Neural cell (in vitro differentiated cells): ENCODE measurements at regions not wholly inside any gene's neighbourhood (a gene's known extent, or its start where the extent isn't known, plus 50 kb on each side); places are given as distances from the start of the nearest gene placed in this dataset.

Source experiments
- H2AFZ ChIP-seq: fragments of 200-600, 300-800 bp; sonication (generic), shearing (Covaris generic); 2 replicates; pipeline ENCODE4 v1.6.0; 2014; ENCODE audit warnings: low read depth, mild to moderate bottlenecking, antibody characterized with exemption, low read length, moderate library complexity
- H3F3A ChIP-seq: fragments of 200-600 bp; shearing (Covaris generic); 2 replicates; pipeline ENCODE4 v1.6.1; 2016; ENCODE audit warnings: mild to moderate bottlenecking, moderate library complexity, mixed read lengths, antibody characterized with exemption, low read length; ENCODE audit not compliant: insufficient read depth, poor library complexity, severe bottlenecking
- H3K27ac ChIP-seq: fragments of 200-600, 300-800 bp; sonication (generic), shearing (Covaris generic); 2 replicates; pipeline ENCODE4 v1.5.1; 2014; ENCODE audit warnings: mild to moderate bottlenecking, low read length, moderate library complexity
- H3K27me3 ChIP-seq: fragments of 300-800, 200-600 bp; sonication (generic), shearing (Covaris generic); 2 replicates; pipeline ENCODE4 v1.6.0; 2014; ENCODE audit warnings: mild to moderate bottlenecking, low read depth, low read length, moderate library complexity; ENCODE audit not compliant: insufficient read depth
- H3K36me3 ChIP-seq: fragments of 300-800, 200-600 bp; sonication (generic), shearing (Covaris generic); 2 replicates; pipeline ENCODE4 v1.5.1; 2014; ENCODE audit warnings: mild to moderate bottlenecking, antibody characterized with exemption, low read length, moderate library complexity; ENCODE audit not compliant: insufficient read depth
- H3K4me2 ChIP-seq: fragments of 300-800, 200-600 bp; sonication (generic), shearing (Covaris generic); 2 replicates; pipeline ENCODE4 v1.6.0; 2014; ENCODE audit warnings: mild to moderate bottlenecking, low read length
- H3K4me3 ChIP-seq: fragments of 300-800, 200-600 bp; sonication (generic), shearing (Covaris generic); 2 replicates; pipeline ENCODE4 v1.5.1; 2014; ENCODE audit warnings: mild to moderate bottlenecking, low read length, moderate library complexity
- H3K79me2 ChIP-seq: fragments of 200-600 bp; shearing (Covaris generic); replicated peaks from 2 replicates; pipeline ENCODE4 v1.6.0; 2014; ENCODE audit warnings: mild to moderate bottlenecking, low read length, moderate library complexity; ENCODE audit not compliant: insufficient read depth
- H3K9ac ChIP-seq: fragments of 300-800, 200-600 bp; sonication (generic), shearing (Covaris generic); 2 replicates; pipeline ENCODE4 v1.6.1; 2016; ENCODE audit warnings: mild to moderate bottlenecking, low read length, mixed read lengths
- H3K9me2 ChIP-seq: fragments of 200-600 bp; shearing (Covaris generic); 2 replicates; pipeline ENCODE4 v1.6.1; 2016; ENCODE audit warnings: mild to moderate bottlenecking, low read length, mixed read lengths; ENCODE audit not compliant: insufficient read depth
- H3K9me3 ChIP-seq: fragments of 200-600, 300-800 bp; sonication (generic), shearing (Covaris generic); 2 replicates; pipeline ENCODE4 v1.6.1; 2016; ENCODE audit warnings: mild to moderate bottlenecking, mixed run types, low read length, moderate library complexity, mixed read lengths
- H4K20me1 ChIP-seq: fragments of 200-600 bp; shearing (Covaris generic); 2 replicates; pipeline ENCODE4 v1.6.1; 2016; ENCODE audit warnings: mild to moderate bottlenecking, mixed run types; ENCODE audit not compliant: insufficient read depth
- EP300 ChIP-seq: fragments of 450-650 bp; conservative IDR thresholded peaks from 2 replicates; pipeline ENCODE4 v1.6.1; 2014; ENCODE audit warnings: antibody characterized with exemption, mild to moderate bottlenecking, moderate library complexity; ENCODE audit not compliant: poor library complexity, severe bottlenecking
- EZH2 ChIP-seq: fragments of 200-600, 300-800 bp; shearing (Covaris generic), sonication (generic); IDR thresholded peaks from 2 replicates; pipeline ENCODE4 v1.6.1; 2014; ENCODE audit warnings: antibody characterized with exemption, low read length, borderline replicate concordance, mild to moderate bottlenecking; ENCODE audit not compliant: insufficient read depth, poor library complexity, severe bottlenecking
- MXI1 ChIP-seq: fragments of 450-650 bp; conservative IDR thresholded peaks from 2 replicates; pipeline ENCODE4 v1.6.1; 2014; ENCODE audit warnings: antibody characterized with exemption, mild to moderate bottlenecking; ENCODE audit not compliant: poor library complexity, severe bottlenecking
- POLR2AphosphoS5 ChIP-seq: IDR thresholded peaks from 2 replicates; pipeline ENCODE4 v1.6.1; 2012
- RAD21 ChIP-seq: fragments of 450-650 bp; conservative IDR thresholded peaks from 2 replicates; pipeline ENCODE4 v1.6.1; 2014; ENCODE audit warnings: antibody characterized with exemption, mild to moderate bottlenecking, moderate library complexity
- SMC3 ChIP-seq: fragments of 450-650 bp; conservative IDR thresholded peaks from 2 replicates; pipeline ENCODE4 v1.6.1; 2014; ENCODE audit warnings: antibody characterized with exemption, mild to moderate bottlenecking, moderate library complexity; ENCODE audit not compliant: poor library complexity
- TAF1 ChIP-seq: IDR thresholded peaks from 2 replicates; pipeline ENCODE4 v1.6.1; 2012; ENCODE audit warnings: low read depth
- TF ChIP-seq, protein P1 (sequence below): fragments of 450-650 bp; IDR thresholded peaks from 2 replicates; pipeline ENCODE4 v1.5.1; 2014; ENCODE audit warnings: antibody characterized with exemption, mild to moderate bottlenecking, moderate library complexity; ENCODE audit not compliant: poor library complexity, severe bottlenecking
- TF ChIP-seq, protein P2 (sequence below): IDR thresholded peaks from 2 replicates; pipeline ENCODE4 v1.6.1; 2012; ENCODE audit warnings: borderline replicate concordance

DNA sequence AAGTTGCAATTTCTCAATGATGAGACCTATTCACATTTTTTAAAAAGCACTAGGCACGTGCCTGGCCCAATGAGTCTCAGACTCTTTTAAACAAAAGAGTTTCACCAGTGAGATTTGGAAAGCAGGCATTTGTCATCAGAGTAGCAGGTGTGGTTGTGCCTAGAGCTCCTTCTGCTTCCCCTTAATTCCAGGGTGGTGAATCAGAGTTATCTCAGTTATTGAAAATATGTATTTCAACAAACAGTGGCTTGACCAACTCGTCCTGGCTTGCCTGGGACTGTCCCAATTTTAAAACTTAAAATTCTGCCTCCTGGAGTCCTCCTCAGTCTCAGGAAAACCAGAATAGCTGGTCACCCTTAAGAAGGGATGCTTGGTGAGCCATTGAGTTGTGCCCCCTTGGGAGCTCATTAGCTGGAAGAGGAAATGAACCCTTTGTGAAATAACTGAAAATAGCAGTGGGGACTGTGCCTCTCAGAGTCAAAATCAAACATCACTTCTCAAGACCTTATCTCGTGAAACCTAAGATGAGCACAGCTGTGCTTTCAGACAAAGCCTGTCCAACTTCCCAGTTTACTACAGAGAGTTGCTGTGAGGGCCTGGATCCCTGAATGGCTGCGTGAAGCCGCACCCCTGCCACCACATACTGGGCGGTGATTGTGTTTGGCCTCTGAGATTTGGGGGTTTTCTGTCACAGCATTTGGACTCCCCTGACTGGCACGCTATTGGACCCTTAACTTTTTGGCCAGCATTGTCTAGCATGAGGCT lies 116.3 kb downstream of the ANKRD60 start:
- Histone ChIP-seq H3K9ac (no peak overlapping the region), H3K4me3 (no peak overlapping the region), H4K20me1 (no peaks in the 10 kb centered on the region), H3K9me2 (no peaks in the 10 kb centered on the region), H3K9me3 (no peaks in the 10 kb centered on the region), H3K79me2 (no peaks in the 10 kb centered on the region), H3K27ac (no peak overlapping the region), H2AFZ (no peak overlapping the region), H3K4me2 (no peak overlapping the region), H3K36me3 (no peaks in the 10 kb centered on the region), H3F3A (no peaks in the 10 kb centered on the region), H3K27me3 (no peaks in the 10 kb centered on the region)
- TF ChIP-seq POLR2AphosphoS5: no peak
- no peak for TF ChIP-seq MXI1
- no peak for TF ChIP-seq TAF1
- TF ChIP-seq SMC3: no peak
- TF ChIP-seq, protein P1, sequence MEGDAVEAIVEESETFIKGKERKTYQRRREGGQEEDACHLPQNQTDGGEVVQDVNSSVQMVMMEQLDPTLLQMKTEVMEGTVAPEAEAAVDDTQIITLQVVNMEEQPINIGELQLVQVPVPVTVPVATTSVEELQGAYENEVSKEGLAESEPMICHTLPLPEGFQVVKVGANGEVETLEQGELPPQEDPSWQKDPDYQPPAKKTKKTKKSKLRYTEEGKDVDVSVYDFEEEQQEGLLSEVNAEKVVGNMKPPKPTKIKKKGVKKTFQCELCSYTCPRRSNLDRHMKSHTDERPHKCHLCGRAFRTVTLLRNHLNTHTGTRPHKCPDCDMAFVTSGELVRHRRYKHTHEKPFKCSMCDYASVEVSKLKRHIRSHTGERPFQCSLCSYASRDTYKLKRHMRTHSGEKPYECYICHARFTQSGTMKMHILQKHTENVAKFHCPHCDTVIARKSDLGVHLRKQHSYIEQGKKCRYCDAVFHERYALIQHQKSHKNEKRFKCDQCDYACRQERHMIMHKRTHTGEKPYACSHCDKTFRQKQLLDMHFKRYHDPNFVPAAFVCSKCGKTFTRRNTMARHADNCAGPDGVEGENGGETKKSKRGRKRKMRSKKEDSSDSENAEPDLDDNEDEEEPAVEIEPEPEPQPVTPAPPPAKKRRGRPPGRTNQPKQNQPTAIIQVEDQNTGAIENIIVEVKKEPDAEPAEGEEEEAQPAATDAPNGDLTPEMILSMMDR: no peak
- no peak for TF ChIP-seq EZH2
- TF ChIP-seq EP300: no peak
- TF ChIP-seq, protein P2, sequence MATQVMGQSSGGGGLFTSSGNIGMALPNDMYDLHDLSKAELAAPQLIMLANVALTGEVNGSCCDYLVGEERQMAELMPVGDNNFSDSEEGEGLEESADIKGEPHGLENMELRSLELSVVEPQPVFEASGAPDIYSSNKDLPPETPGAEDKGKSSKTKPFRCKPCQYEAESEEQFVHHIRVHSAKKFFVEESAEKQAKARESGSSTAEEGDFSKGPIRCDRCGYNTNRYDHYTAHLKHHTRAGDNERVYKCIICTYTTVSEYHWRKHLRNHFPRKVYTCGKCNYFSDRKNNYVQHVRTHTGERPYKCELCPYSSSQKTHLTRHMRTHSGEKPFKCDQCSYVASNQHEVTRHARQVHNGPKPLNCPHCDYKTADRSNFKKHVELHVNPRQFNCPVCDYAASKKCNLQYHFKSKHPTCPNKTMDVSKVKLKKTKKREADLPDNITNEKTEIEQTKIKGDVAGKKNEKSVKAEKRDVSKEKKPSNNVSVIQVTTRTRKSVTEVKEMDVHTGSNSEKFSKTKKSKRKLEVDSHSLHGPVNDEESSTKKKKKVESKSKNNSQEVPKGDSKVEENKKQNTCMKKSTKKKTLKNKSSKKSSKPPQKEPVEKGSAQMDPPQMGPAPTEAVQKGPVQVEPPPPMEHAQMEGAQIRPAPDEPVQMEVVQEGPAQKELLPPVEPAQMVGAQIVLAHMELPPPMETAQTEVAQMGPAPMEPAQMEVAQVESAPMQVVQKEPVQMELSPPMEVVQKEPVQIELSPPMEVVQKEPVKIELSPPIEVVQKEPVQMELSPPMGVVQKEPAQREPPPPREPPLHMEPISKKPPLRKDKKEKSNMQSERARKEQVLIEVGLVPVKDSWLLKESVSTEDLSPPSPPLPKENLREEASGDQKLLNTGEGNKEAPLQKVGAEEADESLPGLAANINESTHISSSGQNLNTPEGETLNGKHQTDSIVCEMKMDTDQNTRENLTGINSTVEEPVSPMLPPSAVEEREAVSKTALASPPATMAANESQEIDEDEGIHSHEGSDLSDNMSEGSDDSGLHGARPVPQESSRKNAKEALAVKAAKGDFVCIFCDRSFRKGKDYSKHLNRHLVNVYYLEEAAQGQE: no peak
- TF ChIP-seq RAD21: no peak

DNA sequence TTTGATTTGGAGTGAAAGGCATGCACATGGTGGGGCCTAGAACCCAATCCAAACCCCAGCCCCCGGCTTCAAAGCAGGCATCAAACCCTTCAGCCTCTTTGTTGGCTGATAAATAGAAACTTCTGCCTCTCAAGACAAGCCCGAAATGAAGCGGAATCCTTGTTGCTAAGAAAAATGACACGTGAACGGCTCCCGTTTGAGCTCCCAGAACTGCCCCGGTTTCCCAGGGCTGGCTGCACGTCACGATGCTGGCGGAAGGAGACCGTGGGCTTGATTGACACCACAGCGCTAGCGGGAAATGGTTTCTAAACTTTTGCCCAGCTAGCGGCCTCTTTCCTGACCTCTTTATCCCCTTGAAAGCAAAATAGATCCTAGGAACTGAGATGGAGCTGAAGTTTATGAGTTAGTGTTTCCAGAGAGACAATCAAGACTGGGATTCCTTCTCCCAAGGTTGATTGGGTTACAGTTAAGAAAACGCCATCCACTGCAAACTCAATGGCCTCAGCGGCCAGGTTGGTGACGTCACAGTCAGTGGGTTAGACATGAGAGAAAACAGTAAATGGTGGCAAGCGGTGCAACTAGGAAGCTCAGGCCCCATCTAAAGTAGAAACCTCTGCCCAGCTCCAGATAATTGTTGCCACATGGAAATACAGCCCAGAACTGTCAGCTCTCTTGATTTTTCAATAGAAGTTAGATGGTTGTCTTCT lies 117.0 kb downstream of the ANKRD60 start:
- H3K4me3 ChIP-seq: no peak overlapping the region
- no peak overlapping the region for H3K4me2 ChIP-seq
- no peak overlapping the region for H2AFZ ChIP-seq
- no peaks in the 10 kb centered on the region for H3K9me2 ChIP-seq
- no peaks in the 10 kb centered on the region for H3K36me3 ChIP-seq
- no peaks in the 10 kb centered on the region for H3K9me3 ChIP-seq
- no peak overlapping the region for H3K9ac ChIP-seq
- no peak for TF ChIP-seq MXI1
- no peak for TF ChIP-seq POLR2AphosphoS5
- no peak for TF ChIP-seq RAD21
- TF ChIP-seq, protein P2: no peak
- no peak for TF ChIP-seq SMC3
- TF ChIP-seq TAF1: no peak
- no peak for TF ChIP-seq EP300
- TF ChIP-seq EZH2: no peak
- TF ChIP-seq, protein P1: no peak
- H3K27me3 ChIP-seq: no peaks in the 10 kb centered on the region
- no peaks in the 10 kb centered on the region for H3F3A ChIP-seq
- H4K20me1 ChIP-seq: no peaks in the 10 kb centered on the region
- no peaks in the 10 kb centered on the region for H3K79me2 ChIP-seq
- H3K27ac ChIP-seq: no peak overlapping the region
